Esophagus muscularis mucosa (tissue), 4 donors: ENCODE measurements at regions not wholly inside any gene's neighbourhood (a gene's known extent, or its start where the extent isn't known, plus 50 kb on each side); places are given as distances from the start of the nearest gene placed in this dataset.

Experiments
- DNase-seq: peaks from one replicate; pipeline ENCODE4 v3.0.0-alpha.2; 2017; ENCODE audit errors: extremely low spot score
- H3K27ac ChIP-seq, 4 donors: fragments of 200-600 bp; sonication (generic); replicated peaks in 1 of 4; 1 replicate in 3 of 4; 2 replicates in 1 of 4; pipeline ENCODE4 v1.5.1; 2016 to 2019; ENCODE audit warnings: mild to moderate bottlenecking in 1 of 4
- H3K27me3 ChIP-seq, 4 donors: fragments of 200-600 bp; sonication (generic); one replicate each; pipeline versions ENCODE4 v1.5.1 to v1.6.0; 2016 to 2019
- H3K36me3 ChIP-seq, 4 donors: fragments of 200-600 bp; sonication (generic); one replicate each; pipeline ENCODE4 v1.5.1; 2016 to 2019
- H3K4me1 ChIP-seq, 4 donors: fragments of 200-600 bp; sonication (generic); one replicate each; pipeline ENCODE4 v1.5.1; 2016 to 2019
- H3K4me3 ChIP-seq, 4 donors: fragments of 200-600 bp; sonication (generic); 1 replicate in 2 of 4; 2 replicates in 2 of 4; pipeline ENCODE4 v1.5.1; 2016 to 2019; ENCODE audit warnings: mild to moderate bottlenecking in 4 of 4, moderate library complexity in 1 of 4
- H3K9me3 ChIP-seq, 4 donors: fragments of 200-600 bp; sonication (generic); 1 replicate in 3 of 4; 2 replicates in 1 of 4; pipeline ENCODE4 v1.5.1; 2016 to 2019
- CTCF ChIP-seq, 3 experiments: fragments of 200-600 bp in 2 of 3; fragments of 450-650 bp in 1 of 3; sonication (generic) in 2 of 3; IDR thresholded peaks; one replicate each; pipeline ENCODE4 v1.5.1; 2017 to 2019; ENCODE audit warnings: antibody characterized with exemption in 3 of 3, mild to moderate bottlenecking in 2 of 3, moderate library complexity in 1 of 3
- EP300 ChIP-seq: sonication (generic); formaldehyde crosslinking; IDR thresholded peaks from one replicate; pipeline ENCODE4 v1.6.1; 2017; ENCODE audit warnings: antibody characterized with exemption
- POLR2A ChIP-seq: fragments of 450-650 bp; IDR thresholded peaks from one replicate; pipeline ENCODE4 v1.6.1; 2017; ENCODE audit warnings: antibody characterized with exemption, moderate library complexity, mild to moderate bottlenecking, low read depth
- POLR2AphosphoS5 ChIP-seq, 2 donors: sonication (generic); formaldehyde crosslinking; IDR thresholded peaks; one replicate each; pipeline ENCODE4 v1.6.1; 2017; ENCODE audit warnings: antibody characterized with exemption in 2 of 2
- WGBS: methylation state at CpG from one replicate; pipeline ENCODE4 v1.1.5; 2018; 5-methylcytosine and 5-hydroxymethylcytosine counted together
- intact Hi-C: fragments of 100-400 bp; cut with DNase I; formaldehyde crosslinking; loops from one replicate; pipeline ENCODE4 v1.15.1; 2023

GRCh38 chr5:87769157-87769556 lies 356.4 kb upstream of the CCNH start:
- intact Hi-C loops, result no loop called here
- no peaks in the 10 kb centered on the region for H3K9me3 ChIP-seq
- 66% methylated on average over 2 of the region's 2 CpGs for WGBS
- H3K36me3 ChIP-seq, result no peaks in the 10 kb centered on the region
- H3K4me1 ChIP-seq, result no peaks in the 10 kb centered on the region
- H3K27me3 ChIP-seq, result peaks cover 0 to 14% (median 0%) of the 10 kb centered on the region in 4 donors
- H3K27ac ChIP-seq, result no peak overlapping the region
- DNase-seq, result no peak
- H3K4me3 ChIP-seq, result no peak overlapping the region
- no peak for TF ChIP-seq POLR2A
- no peak for TF ChIP-seq CTCF (IDR thresholded peaks at IDR 0.05)
- TF ChIP-seq EP300, result no peak
- no peak for TF ChIP-seq POLR2AphosphoS5 (IDR thresholded peaks at IDR 0.05)

GRCh38 chr5:87768190-87768589 lies 355.5 kb upstream of the CCNH start:
- intact Hi-C loops, result no loop called here
- no peak for DNase-seq
- no peak overlapping the region for H3K27ac ChIP-seq
- H3K9me3 ChIP-seq, result no peaks in the 10 kb centered on the region
- WGBS, result 98% methylated on average over 2 of the region's 2 CpGs
- no peaks in the 10 kb centered on the region for H3K4me1 ChIP-seq
- no peak for TF ChIP-seq POLR2AphosphoS5 (IDR thresholded peaks at IDR 0.05)
- no peak for TF ChIP-seq CTCF (IDR thresholded peaks at IDR 0.05)
- no peak for TF ChIP-seq POLR2A
- no peak for TF ChIP-seq EP300
- H3K27me3 ChIP-seq, result peaks cover 0 to 14% (median 0%) of the 10 kb centered on the region in 4 donors
- H3K36me3 ChIP-seq, result no peaks in the 10 kb centered on the region
- no peak overlapping the region for H3K4me3 ChIP-seq

GRCh38 chr5:87765009-87765408 lies 352.3 kb upstream of the CCNH start:
- WGBS, result 63% methylated on average over 5 of the region's 5 CpGs
- Histone ChIP-seq H3K4me3 (no peak overlapping the region), H3K4me1 (no peaks in the 10 kb centered on the region), H3K27ac (no peak overlapping the region), H3K27me3 (no peaks in the 10 kb centered on the region), H3K9me3 (no peaks in the 10 kb centered on the region), H3K36me3 (no peaks in the 10 kb centered on the region)
- intact Hi-C loops, result no loop called here
- no peak for DNase-seq
- no peak for TF ChIP-seq POLR2AphosphoS5 (IDR thresholded peaks at IDR 0.05)
- TF ChIP-seq EP300, result no peak
- no peak for TF ChIP-seq CTCF (IDR thresholded peaks at IDR 0.05)
- TF ChIP-seq POLR2A, result no peak

GRCh38 chr5:87762631-87763030 lies 349.9 kb upstream of the CCNH start:
- intact Hi-C loops, result no loop called here
- H3K4me1 ChIP-seq, result no peaks in the 10 kb centered on the region
- DNase-seq, result no peak
- no peaks in the 10 kb centered on the region for H3K9me3 ChIP-seq
- H3K27me3 ChIP-seq, result no peaks in the 10 kb centered on the region
- no peaks in the 10 kb centered on the region for H3K36me3 ChIP-seq
- 100% methylated on average over 1 of the region's 1 CpG for WGBS
- H3K4me3 ChIP-seq, result no peak overlapping the region
- no peak overlapping the region for H3K27ac ChIP-seq
- no peak for TF ChIP-seq EP300
- no peak for TF ChIP-seq CTCF (IDR thresholded peaks at IDR 0.05)
- no peak for TF ChIP-seq POLR2AphosphoS5 (IDR thresholded peaks at IDR 0.05)
- no peak for TF ChIP-seq POLR2A

GRCh38 chr5:87756951-87757350 lies 344.2 kb upstream of the CCNH start:
- no peaks in the 10 kb centered on the region for H3K4me1 ChIP-seq
- H3K27ac ChIP-seq, result no peak overlapping the region
- no peaks in the 10 kb centered on the region for H3K36me3 ChIP-seq
- no peaks in the 10 kb centered on the region for H3K9me3 ChIP-seq
- no peaks in the 10 kb centered on the region for H3K27me3 ChIP-seq
- TF ChIP-seq POLR2A (no peak), POLR2AphosphoS5 (IDR thresholded peaks at IDR 0.05) (no peak), CTCF (IDR thresholded peaks at IDR 0.05) (no peak), EP300 (no peak)
- intact Hi-C loops, result no loop called here
- DNase-seq, result no peak
- WGBS, result 86% methylated on average over 1 of the region's 1 CpG
- H3K4me3 ChIP-seq, result no peak overlapping the region
